ENCODE measurements at regions not wholly inside any gene's neighbourhood (a gene's known extent, or its start where the extent isn't known, plus 50 kb on each side); places are given as distances from the start of the nearest gene placed in this dataset.

DNA sequence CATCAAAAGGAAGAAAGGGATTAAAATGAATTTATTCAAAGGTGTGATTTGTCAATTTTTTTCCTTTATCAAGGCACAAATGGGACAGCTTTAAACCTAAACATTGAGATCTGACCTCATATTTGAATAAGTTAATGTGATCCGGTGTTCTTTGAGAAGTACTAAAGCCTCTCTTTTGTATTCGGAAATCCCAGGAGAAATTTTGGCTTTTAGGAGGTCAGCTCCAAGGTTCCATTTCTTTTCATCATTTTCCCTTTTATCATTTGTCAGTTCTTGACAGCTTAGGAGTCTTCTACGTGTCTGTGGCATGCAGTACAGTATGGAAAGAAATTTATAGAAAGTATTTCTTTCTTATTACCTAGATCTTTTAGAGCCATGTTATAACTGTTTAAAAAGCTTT, 873.4 kb upstream of the CDH8 start:
- TF ChIP-seq, protein P1, sequence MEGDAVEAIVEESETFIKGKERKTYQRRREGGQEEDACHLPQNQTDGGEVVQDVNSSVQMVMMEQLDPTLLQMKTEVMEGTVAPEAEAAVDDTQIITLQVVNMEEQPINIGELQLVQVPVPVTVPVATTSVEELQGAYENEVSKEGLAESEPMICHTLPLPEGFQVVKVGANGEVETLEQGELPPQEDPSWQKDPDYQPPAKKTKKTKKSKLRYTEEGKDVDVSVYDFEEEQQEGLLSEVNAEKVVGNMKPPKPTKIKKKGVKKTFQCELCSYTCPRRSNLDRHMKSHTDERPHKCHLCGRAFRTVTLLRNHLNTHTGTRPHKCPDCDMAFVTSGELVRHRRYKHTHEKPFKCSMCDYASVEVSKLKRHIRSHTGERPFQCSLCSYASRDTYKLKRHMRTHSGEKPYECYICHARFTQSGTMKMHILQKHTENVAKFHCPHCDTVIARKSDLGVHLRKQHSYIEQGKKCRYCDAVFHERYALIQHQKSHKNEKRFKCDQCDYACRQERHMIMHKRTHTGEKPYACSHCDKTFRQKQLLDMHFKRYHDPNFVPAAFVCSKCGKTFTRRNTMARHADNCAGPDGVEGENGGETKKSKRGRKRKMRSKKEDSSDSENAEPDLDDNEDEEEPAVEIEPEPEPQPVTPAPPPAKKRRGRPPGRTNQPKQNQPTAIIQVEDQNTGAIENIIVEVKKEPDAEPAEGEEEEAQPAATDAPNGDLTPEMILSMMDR (IDR thresholded peaks at IDR 0.05) = no peak
- no peak for TF ChIP-seq EP300 (IDR thresholded peaks at IDR 0.05)
- no peak for TF ChIP-seq POLR2A (IDR thresholded peaks at IDR 0.05)
